ENCODE measurements at regions not wholly inside any gene's neighbourhood (a gene's known extent, or its start where the extent isn't known, plus 50 kb on each side); places are given as distances from the start of the nearest gene placed in this dataset.

- no peak for DNase-seq (ENCODE audit: low spot score in 2 of 2)
- H3K27me3 ChIP-seq = no peaks in the 10 kb centered on the region
- H3K4me3 ChIP-seq = no peak overlapping the region
- H3K9me3 ChIP-seq = no peaks in the 10 kb centered on the region
- TF ChIP-seq, protein P1, sequence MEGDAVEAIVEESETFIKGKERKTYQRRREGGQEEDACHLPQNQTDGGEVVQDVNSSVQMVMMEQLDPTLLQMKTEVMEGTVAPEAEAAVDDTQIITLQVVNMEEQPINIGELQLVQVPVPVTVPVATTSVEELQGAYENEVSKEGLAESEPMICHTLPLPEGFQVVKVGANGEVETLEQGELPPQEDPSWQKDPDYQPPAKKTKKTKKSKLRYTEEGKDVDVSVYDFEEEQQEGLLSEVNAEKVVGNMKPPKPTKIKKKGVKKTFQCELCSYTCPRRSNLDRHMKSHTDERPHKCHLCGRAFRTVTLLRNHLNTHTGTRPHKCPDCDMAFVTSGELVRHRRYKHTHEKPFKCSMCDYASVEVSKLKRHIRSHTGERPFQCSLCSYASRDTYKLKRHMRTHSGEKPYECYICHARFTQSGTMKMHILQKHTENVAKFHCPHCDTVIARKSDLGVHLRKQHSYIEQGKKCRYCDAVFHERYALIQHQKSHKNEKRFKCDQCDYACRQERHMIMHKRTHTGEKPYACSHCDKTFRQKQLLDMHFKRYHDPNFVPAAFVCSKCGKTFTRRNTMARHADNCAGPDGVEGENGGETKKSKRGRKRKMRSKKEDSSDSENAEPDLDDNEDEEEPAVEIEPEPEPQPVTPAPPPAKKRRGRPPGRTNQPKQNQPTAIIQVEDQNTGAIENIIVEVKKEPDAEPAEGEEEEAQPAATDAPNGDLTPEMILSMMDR (IDR thresholded peaks at IDR 0.05) = no peak
- no peak for TF ChIP-seq POLR2A (IDR thresholded peaks at IDR 0.05)
- no peak for TF ChIP-seq EP300 (IDR thresholded peaks at IDR 0.05)
- H3K27ac ChIP-seq = no peak overlapping the region
- no peaks in the 10 kb centered on the region for H3K4me1 ChIP-seq
- WGBS, 2 donors = 80 to 86% methylated on average over 9 of the region's 9 CpGs
- H3K36me3 ChIP-seq = no peaks in the 10 kb centered on the region
These were observed 151.5 kb upstream of the COL1A2 start for GRCh38 chr7:94243066-94243711.

GRCh38 chr7:94244760-94245159 lies 149.9 kb upstream of the COL1A2 start:
- H3K4me3 ChIP-seq = no peak overlapping the region
- H3K9me3 ChIP-seq = no peaks in the 10 kb centered on the region
- H3K36me3 ChIP-seq = no peaks in the 10 kb centered on the region
- no peaks in the 10 kb centered on the region for H3K4me1 ChIP-seq
- no peak for TF ChIP-seq POLR2A (IDR thresholded peaks at IDR 0.05)
- TF ChIP-seq, protein P1 (IDR thresholded peaks at IDR 0.05) = no peak
- TF ChIP-seq EP300 (IDR thresholded peaks at IDR 0.05) = no peak
- H3K27ac ChIP-seq = no peak overlapping the region
- no peak for DNase-seq (ENCODE audit: low spot score in 2 of 2)
- no peaks in the 10 kb centered on the region for H3K27me3 ChIP-seq

GRCh38 chr7:94245500-94245899 lies 149.2 kb upstream of the COL1A2 start:
- H3K27ac ChIP-seq = no peak overlapping the region
- 94 to 96% methylated on average over 4 of the region's 4 CpGs for WGBS, 2 donors

GRCh38 chr7:94247970-94248369 lies 146.7 kb upstream of the COL1A2 start:
- no peaks in the 10 kb centered on the region for H3K9me3 ChIP-seq
- no peak for TF ChIP-seq EP300 (IDR thresholded peaks at IDR 0.05)
- TF ChIP-seq POLR2A (IDR thresholded peaks at IDR 0.05) = no peak
- TF ChIP-seq, protein P1 (IDR thresholded peaks at IDR 0.05) = no peak
- H3K4me1 ChIP-seq = no peaks in the 10 kb centered on the region
- no peak overlapping the region for H3K4me3 ChIP-seq
- H3K27me3 ChIP-seq = no peaks in the 10 kb centered on the region
- no peak for DNase-seq (ENCODE audit: low spot score in 2 of 2)
- no peak overlapping the region for H3K27ac ChIP-seq
- H3K36me3 ChIP-seq = no peaks in the 10 kb centered on the region

More at GRCh38 chr7:94245500-94245899, 149.2 kb upstream of the COL1A2 start:
- no peak for DNase-seq (ENCODE audit: low spot score in 2 of 2)
- TF ChIP-seq POLR2A (IDR thresholded peaks at IDR 0.05) (no peak), EP300 (IDR thresholded peaks at IDR 0.05) (no peak)
- TF ChIP-seq, protein P1 (IDR thresholded peaks at IDR 0.05) = no peak
- Histone ChIP-seq H3K9me3 (no peaks in the 10 kb centered on the region), H3K4me3 (no peak overlapping the region), H3K36me3 (no peaks in the 10 kb centered on the region), H3K27me3 (no peaks in the 10 kb centered on the region), H3K4me1 (no peaks in the 10 kb centered on the region)

DNA sequence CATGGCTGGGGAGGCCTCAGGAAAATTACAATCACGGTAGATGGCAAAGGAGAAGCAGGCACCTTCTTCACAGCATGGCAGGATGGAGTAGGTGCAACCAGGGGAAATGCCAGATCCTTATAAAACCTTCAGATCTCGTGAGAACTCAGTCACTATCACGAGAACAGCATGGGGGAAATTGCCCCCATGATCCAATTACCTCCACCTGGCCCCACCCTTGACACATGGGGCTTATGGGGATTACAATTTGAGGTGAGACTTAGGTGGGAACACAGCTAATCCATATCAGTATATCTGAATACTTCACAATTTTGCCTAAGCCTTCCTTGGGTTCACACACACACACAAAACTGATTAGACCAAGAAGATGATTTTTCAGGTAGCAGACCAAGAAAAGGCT lies 145.1 kb upstream of the COL1A2 start:
- no peak for DNase-seq (ENCODE audit: low spot score in 2 of 2)
- Histone ChIP-seq H3K27ac (no peak overlapping the region), H3K4me3 (no peak overlapping the region), H3K4me1 (no peaks in the 10 kb centered on the region), H3K9me3 (no peaks in the 10 kb centered on the region), H3K27me3 (no peaks in the 10 kb centered on the region), H3K36me3 (no peaks in the 10 kb centered on the region)
- TF ChIP-seq EP300 (IDR thresholded peaks at IDR 0.05) = no peak
- no peak for TF ChIP-seq POLR2A (IDR thresholded peaks at IDR 0.05)
- TF ChIP-seq, protein P1 (IDR thresholded peaks at IDR 0.05) = no peak
- 78 to 79% methylated on average over 3 of the region's 3 CpGs for WGBS, 2 donors

Measured in tibial nerve (tissue), 4 donors.